CD4-positive, alpha-beta T cell (primary cell): ENCODE measurements at regions not wholly inside any gene's neighbourhood (a gene's known extent, or its start where the extent isn't known, plus 50 kb on each side); places are given as distances from the start of the nearest gene placed in this dataset.

Experiments
- ATAC-seq: fragments of 200-7000 bp; cut with Tn5 transposase; one replicate; pipeline ENCODE4 v1.10.0; 2022; ENCODE audit warnings: mild to moderate bottlenecking; ENCODE audit not compliant: poor library complexity
- CTCF ChIA-PET: fragments of 350-600 bp; sonication (Branson Sonifier 250); formaldehyde crosslinking; loops from one replicate; lab custom pipeline; 2021; ENCODE audit warnings: antibody characterized with exemption, inconsistent platforms; lab: Charles Lee
- POLR2A ChIA-PET: fragments of 350-600 bp; sonication (Branson Sonifier 250); formaldehyde crosslinking; loops from one replicate; lab custom pipeline; 2021; ENCODE audit warnings: antibody characterized with exemption, inconsistent platforms; lab: Charles Lee
- DNase-seq, 14 experiments: peaks; one replicate each; pipeline ENCODE4 v3.0.0-alpha.2; 2013 to 2020; ENCODE audit warnings: mixed read lengths in 2 of 14
- H3K27ac ChIP-seq, 2 donors: one replicate each; pipeline versions ENCODE4 v1.5.1 to v1.7.0; 2013; ENCODE audit warnings: low read length in 2 of 2, low read depth in 1 of 2, mild to moderate bottlenecking in 1 of 2
- H3K27me3 ChIP-seq, 2 experiments: 1 replicate in 1 of 2; 2 replicates in 1 of 2; pipeline versions ENCODE4 v1.6.1 to v1.7.0; 2013; ENCODE audit warnings: low read length in 2 of 2, control low read depth in 1 of 2, mild to moderate bottlenecking in 1 of 2, moderate library complexity in 1 of 2; ENCODE audit not compliant: insufficient read depth in 2 of 2, control insufficient read depth in 1 of 2
- H3K36me3 ChIP-seq: one replicate; pipeline ENCODE4 v1.6.1; 2013; ENCODE audit warnings: low read length, control low read depth; ENCODE audit not compliant: insufficient read depth
- H3K4me1 ChIP-seq: one replicate; pipeline ENCODE4 v1.6.1; 2013; ENCODE audit warnings: low read length, control low read depth; ENCODE audit not compliant: insufficient read depth
- H3K4me3 ChIP-seq: one replicate; pipeline ENCODE4 v1.5.1; 2013; ENCODE audit warnings: mild to moderate bottlenecking, low read length, moderate library complexity
- H3K9me3 ChIP-seq, 2 experiments: 1 replicate in 1 of 2; 2 replicates in 1 of 2; pipeline versions ENCODE4 v1.6.1 to v1.7.0; 2013; ENCODE audit warnings: low read length in 2 of 2, mild to moderate bottlenecking in 2 of 2, control low read depth in 1 of 2, moderate library complexity in 1 of 2; ENCODE audit not compliant: control insufficient read depth in 1 of 2, insufficient read depth in 1 of 2
- H3K27ac Mint-ChIP-seq: one replicate; pipeline ENCODE4 v1.8.0; 2020; ENCODE audit warnings: mixed read lengths
- H3K27me3 Mint-ChIP-seq: one replicate; pipeline ENCODE4 v1.8.0; 2021; ENCODE audit warnings: mixed read lengths
- H3K36me3 Mint-ChIP-seq: one replicate; pipeline ENCODE4 v1.8.0; 2021; ENCODE audit warnings: low read depth, mixed read lengths
- H3K4me1 Mint-ChIP-seq: one replicate; pipeline ENCODE4 v1.8.0; 2021; ENCODE audit warnings: low read depth, mixed read lengths
- H3K4me3 Mint-ChIP-seq: one replicate; pipeline ENCODE4 v1.8.0; 2020; ENCODE audit warnings: mild to moderate bottlenecking, mixed read lengths
- H3K9me3 Mint-ChIP-seq: one replicate; pipeline ENCODE4 v1.8.0; 2020; ENCODE audit warnings: mixed read lengths
- CTCF ChIP-seq: fragments of 200-600 bp; IDR thresholded peaks from one replicate; pipeline ENCODE4 v1.8.0; 2022; ENCODE audit warnings: antibody characterized with exemption, mild to moderate bottlenecking
- intact Hi-C, 2 experiments: fragments of 100-400 bp; cut with DNase I in 1 of 2; cut with micrococcal nuclease in 1 of 2; formaldehyde crosslinking; loops; one replicate each; pipeline versions ENCODE4 v1.15.1 to v1.9.0; 2023 to 2025; cut with DNase I, micrococcal nuclease

GRCh38 chr20:5670036-5670536, 59.3 kb upstream of the GPCPD1 start:
- H3K4me1 Mint-ChIP-seq = peaks cover 5% of the 10 kb centered on the region
- intact Hi-C loops = no loop called here

GRCh38 chr20:5668529-5668868, 57.7 kb upstream of the GPCPD1 start:
- H3K36me3 ChIP-seq = no peaks in the 10 kb centered on the region
- H3K4me1 Mint-ChIP-seq = no peaks in the 10 kb centered on the region
- no peak overlapping the region for H3K27ac ChIP-seq
- intact Hi-C loops = no loop called here
- H3K36me3 Mint-ChIP-seq = no peaks in the 10 kb centered on the region
- ATAC-seq = no peak
- POLR2A ChIA-PET = no interaction called here
- no peaks in the 10 kb centered on the region for H3K9me3 Mint-ChIP-seq
- peaks cover 0 to 4% of the 10 kb centered on the region in 2 experiments for H3K9me3 ChIP-seq
- CTCF ChIA-PET = interaction anchor here (0.8 kb wide), 1 partner anchor 140 kb away, joined by 3 read pairs; no protein-coding TSS in a partner anchor
- H3K4me3 Mint-ChIP-seq = no peak overlapping the region
- no peak overlapping the region for H3K27ac Mint-ChIP-seq
- TF ChIP-seq CTCF = no peak
- no peaks in the 10 kb centered on the region for H3K27me3 ChIP-seq
- H3K27me3 Mint-ChIP-seq = no peaks in the 10 kb centered on the region
- H3K4me3 ChIP-seq = no peak overlapping the region
- no peaks in the 10 kb centered on the region for H3K4me1 ChIP-seq
- DNase-seq = no peak

More at GRCh38 chr20:5670036-5670536, 59.3 kb upstream of the GPCPD1 start:
- DNase-seq (no peak), ATAC-seq (no peak)
- H3K4me1 ChIP-seq = no peaks in the 10 kb centered on the region
- H3K9me3 Mint-ChIP-seq = no peaks in the 10 kb centered on the region
- TF ChIP-seq CTCF = no peak
- H3K27ac Mint-ChIP-seq = no peak overlapping the region
- H3K27me3 Mint-ChIP-seq = no peaks in the 10 kb centered on the region
- POLR2A ChIA-PET = no interaction called here
- H3K4me3 Mint-ChIP-seq = no peak overlapping the region
- H3K27ac ChIP-seq = no peak overlapping the region
- no peaks in the 10 kb centered on the region for H3K27me3 ChIP-seq
- CTCF ChIA-PET = no interaction called here
- peaks cover 0 to 4% of the 10 kb centered on the region in 2 experiments for H3K9me3 ChIP-seq
- H3K4me3 ChIP-seq = no peak overlapping the region
- H3K36me3 Mint-ChIP-seq = no peaks in the 10 kb centered on the region
- no peaks in the 10 kb centered on the region for H3K36me3 ChIP-seq

- Histone ChIP-seq H3K4me1 (no peaks in the 10 kb centered on the region), H3K27me3 (no peaks in the 10 kb centered on the region), H3K36me3 (no peaks in the 10 kb centered on the region), H3K9me3 (peaks cover 0 to 4% of the 10 kb centered on the region in 2 experiments), H3K27ac (no peak overlapping the region), H3K4me3 (no peak overlapping the region)
- Mint-ChIP-seq H3K4me3 (no peak overlapping the region), H3K27me3 (no peaks in the 10 kb centered on the region), H3K9me3 (no peaks in the 10 kb centered on the region), H3K4me1 (no peaks in the 10 kb centered on the region), H3K27ac (no peak overlapping the region), H3K36me3 (no peaks in the 10 kb centered on the region)
- ATAC-seq = no peak
- ChIA-PET POLR2A (no interaction called here), CTCF (interaction anchor here (1.3 kb wide), 1 partner anchor 120 kb away, joined by 3 read pairs; no protein-coding TSS in a partner anchor)
- no peak for DNase-seq
- intact Hi-C loops = no loop called here
- TF ChIP-seq CTCF = no peak
These were observed 57.1 kb upstream of the GPCPD1 start for GRCh38 chr20:5667705-5668528.
